ENCODE measurements at regions not wholly inside any gene's neighbourhood (a gene's known extent, or its start where the extent isn't known, plus 50 kb on each side); places are given as distances from the start of the nearest gene placed in this dataset.

DNA sequence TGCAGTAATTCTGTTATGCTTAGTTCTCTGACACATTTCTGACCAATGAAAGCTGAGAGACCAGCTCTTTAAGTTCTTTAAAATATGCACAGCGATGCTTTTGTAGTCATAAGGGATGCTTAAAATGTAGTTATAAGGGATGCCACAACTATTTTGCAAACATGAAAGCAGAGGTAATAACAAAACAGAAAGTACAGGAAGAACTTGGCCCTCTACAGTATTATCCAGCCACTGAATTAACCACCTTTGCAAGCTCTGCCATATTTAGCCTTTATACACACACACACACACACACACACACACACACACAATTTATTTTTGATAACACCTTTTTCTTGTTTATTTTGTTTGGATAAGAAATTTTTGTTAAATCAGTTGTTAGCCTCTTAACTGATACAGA, 590.0 kb downstream of the FAT4 start (continued):
- TF ChIP-seq ZNF138 (CRISPR knock-in tag; conservative IDR thresholded peaks at IDR 0.05): no peak
- TF ChIP-seq ATF6 (CRISPR knock-in tag; IDR thresholded peaks at IDR 0.05): no peak
- no peak for TF ChIP-seq ZNF671 (CRISPR knock-in tag; IDR thresholded peaks at IDR 0.05)
- TF ChIP-seq ZBTB43 (CRISPR knock-in tag; IDR thresholded peaks at IDR 0.05): no peak

DNA sequence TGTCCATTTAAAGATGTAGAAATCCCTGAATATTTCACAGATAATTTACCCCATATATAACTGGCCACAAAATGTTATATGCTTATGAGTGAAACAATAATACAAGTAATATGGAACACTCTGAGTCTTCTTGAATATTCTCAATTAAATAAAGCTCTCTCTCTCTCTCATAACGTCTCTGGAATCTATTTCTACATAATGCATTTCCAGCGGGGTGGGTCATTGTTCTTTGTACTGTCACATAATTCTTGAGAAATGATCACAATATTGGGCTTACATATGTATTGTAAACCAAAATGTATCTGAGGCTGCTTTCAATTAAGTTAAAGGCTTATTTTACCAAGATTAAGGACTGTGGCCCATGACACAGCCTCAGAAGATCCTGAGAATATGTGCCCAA, 596.3 kb downstream of the FAT4 start:
- Mint-ChIP-seq H3K9me3 (peaks cover 30% of the 10 kb centered on the region), H3K4me1 (peaks cover 18% of the 10 kb centered on the region), H3K27ac (no peak overlapping the region), H3K27me3 (ENCODE audit: low read depth) (no peaks in the 10 kb centered on the region), H3K4me3 (no peak overlapping the region), H3K36me3 (peaks cover 24% of the 10 kb centered on the region)
- ATAC-seq (no peak), DNase-seq (ENCODE audit: low spot score) (no peak)
- ChIA-PET CTCF (no interaction called here), POLR2A (no interaction called here)
- no peak for TF ChIP-seq HMGA2 (CRISPR knock-in tag; IDR thresholded peaks at IDR 0.05)
- TF ChIP-seq IRF1 (CRISPR knock-in tag; IDR thresholded peaks at IDR 0.05): no peak
- TF ChIP-seq ELF4 (CRISPR knock-in tag; IDR thresholded peaks at IDR 0.05; ENCODE audit: low read depth): no peak
- no peak for TF ChIP-seq CREB1 (CRISPR knock-in tag; IDR thresholded peaks at IDR 0.05)
- TF ChIP-seq ZBTB21 (CRISPR knock-in tag; IDR thresholded peaks at IDR 0.05; ENCODE audit: borderline replicate concordance): no peak
- no peak for TF ChIP-seq JAZF1 (CRISPR knock-in tag; IDR thresholded peaks at IDR 0.05)
- TF ChIP-seq ARID4B (CRISPR knock-in tag; IDR thresholded peaks at IDR 0.05; ENCODE audit: borderline replicate concordance): no peak
- no peak for TF ChIP-seq ATF1 (CRISPR knock-in tag; IDR thresholded peaks at IDR 0.05)
- no peak for TF ChIP-seq NR2C2 (CRISPR knock-in tag; IDR thresholded peaks at IDR 0.05)
- TF ChIP-seq, protein P1, sequence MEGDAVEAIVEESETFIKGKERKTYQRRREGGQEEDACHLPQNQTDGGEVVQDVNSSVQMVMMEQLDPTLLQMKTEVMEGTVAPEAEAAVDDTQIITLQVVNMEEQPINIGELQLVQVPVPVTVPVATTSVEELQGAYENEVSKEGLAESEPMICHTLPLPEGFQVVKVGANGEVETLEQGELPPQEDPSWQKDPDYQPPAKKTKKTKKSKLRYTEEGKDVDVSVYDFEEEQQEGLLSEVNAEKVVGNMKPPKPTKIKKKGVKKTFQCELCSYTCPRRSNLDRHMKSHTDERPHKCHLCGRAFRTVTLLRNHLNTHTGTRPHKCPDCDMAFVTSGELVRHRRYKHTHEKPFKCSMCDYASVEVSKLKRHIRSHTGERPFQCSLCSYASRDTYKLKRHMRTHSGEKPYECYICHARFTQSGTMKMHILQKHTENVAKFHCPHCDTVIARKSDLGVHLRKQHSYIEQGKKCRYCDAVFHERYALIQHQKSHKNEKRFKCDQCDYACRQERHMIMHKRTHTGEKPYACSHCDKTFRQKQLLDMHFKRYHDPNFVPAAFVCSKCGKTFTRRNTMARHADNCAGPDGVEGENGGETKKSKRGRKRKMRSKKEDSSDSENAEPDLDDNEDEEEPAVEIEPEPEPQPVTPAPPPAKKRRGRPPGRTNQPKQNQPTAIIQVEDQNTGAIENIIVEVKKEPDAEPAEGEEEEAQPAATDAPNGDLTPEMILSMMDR (IDR thresholded peaks at IDR 0.05): no peak

- H3K9me3 Mint-ChIP-seq: peaks cover 30% of the 10 kb centered on the region
- peaks cover 18% of the 10 kb centered on the region for H3K4me1 Mint-ChIP-seq
- no peak for TF ChIP-seq ZNF121 (CRISPR knock-in tag; IDR thresholded peaks at IDR 0.05)
- TF ChIP-seq SMAD4 (CRISPR knock-in tag; IDR thresholded peaks at IDR 0.05): no peak
- no peaks in the 10 kb centered on the region for H3K27me3 Mint-ChIP-seq (ENCODE audit: low read depth)
- ATAC-seq: peak; percentile 78
- CTCF ChIA-PET: no interaction called here
- no peak overlapping the region for H3K4me3 Mint-ChIP-seq
- no peak for DNase-seq (ENCODE audit: low spot score)
- POLR2A ChIA-PET: no interaction called here
- peaks cover 24% of the 10 kb centered on the region for H3K36me3 Mint-ChIP-seq
- H3K27ac Mint-ChIP-seq: no peak overlapping the region
Observed at GRCh38 chr4:125911481-125911880, 596.7 kb downstream of the FAT4 start.
